ENCODE measurements at regions not wholly inside any gene's neighbourhood (a gene's known extent, or its start where the extent isn't known, plus 50 kb on each side); places are given as distances from the start of the nearest gene placed in this dataset.

GRCh38 chr9:118647331-118647730 lies 721.9 kb downstream of the BRINP1 start:
- Histone ChIP-seq H3K9me3 (ENCODE audit: low read depth) (no peaks in the 10 kb centered on the region), H3K4me3 (no peak overlapping the region), H3K4me2 (no peak overlapping the region), H3K27me3 (no peaks in the 10 kb centered on the region), H3K27ac (no peak overlapping the region), H3F3A (ENCODE audit: low read depth) (no peaks in the 10 kb centered on the region), H3K36me3 (no peaks in the 10 kb centered on the region), H2AFZ (replicated peaks) (no peak overlapping the region), H4K20me1 (ENCODE audit: low read depth) (no peaks in the 10 kb centered on the region), H3K4me1 (peaks cover 4% of the 10 kb centered on the region), H3K9ac (no peak overlapping the region), H3K79me2 (ENCODE audit: low read depth) (no peaks in the 10 kb centered on the region)
- peaks cover 5% of the 10 kb centered on the region for H3K9me3 Mint-ChIP-seq
- no peak for DNase-seq (ENCODE audit: low spot score)
- peaks cover 9% of the 10 kb centered on the region for H3K4me1 Mint-ChIP-seq
- H3K27ac Mint-ChIP-seq = no peak overlapping the region
- H3K36me3 Mint-ChIP-seq = no peaks in the 10 kb centered on the region
- H3K4me3 Mint-ChIP-seq = no peak overlapping the region
- no peaks in the 10 kb centered on the region for H3K27me3 Mint-ChIP-seq (ENCODE audit: insufficient read depth, low read depth)
- TF ChIP-seq EZH2phosphoT487 (IDR thresholded peaks at IDR 0.05) = no peak
- no peak for TF ChIP-seq EZH2 (IDR thresholded peaks at IDR 0.05)
- TF ChIP-seq CTCF (IDR thresholded peaks at IDR 0.05) = no peak

- Histone ChIP-seq H3K79me2 (ENCODE audit: low read depth) (no peaks in the 10 kb centered on the region), H3K4me1 (no peaks in the 10 kb centered on the region), H3K9me3 (ENCODE audit: low read depth) (no peaks in the 10 kb centered on the region), H3K27me3 (no peaks in the 10 kb centered on the region), H3K4me2 (no peak overlapping the region), H4K20me1 (ENCODE audit: low read depth) (no peaks in the 10 kb centered on the region), H2AFZ (replicated peaks) (no peak overlapping the region), H3F3A (ENCODE audit: low read depth) (no peaks in the 10 kb centered on the region), H3K27ac (no peak overlapping the region), H3K9ac (no peak overlapping the region), H3K4me3 (no peak overlapping the region), H3K36me3 (no peaks in the 10 kb centered on the region)
- H3K27me3 Mint-ChIP-seq (ENCODE audit: insufficient read depth, low read depth) = no peaks in the 10 kb centered on the region
- no peak overlapping the region for H3K27ac Mint-ChIP-seq
- peaks cover 4% of the 10 kb centered on the region for H3K9me3 Mint-ChIP-seq
- no peak for DNase-seq (ENCODE audit: low spot score)
- no peaks in the 10 kb centered on the region for H3K4me1 Mint-ChIP-seq
- no peaks in the 10 kb centered on the region for H3K36me3 Mint-ChIP-seq
- H3K4me3 Mint-ChIP-seq = no peak overlapping the region
- TF ChIP-seq EZH2phosphoT487 (IDR thresholded peaks at IDR 0.05) = no peak
- no peak for TF ChIP-seq EZH2 (IDR thresholded peaks at IDR 0.05)
- TF ChIP-seq CTCF (IDR thresholded peaks at IDR 0.05) = no peak
Observed at GRCh38 chr9:118650417-118650816, 718.8 kb downstream of the BRINP1 start.

GRCh38 chr9:118651511-118651910 lies 717.7 kb downstream of the BRINP1 start:
- Mint-ChIP-seq H3K27me3 (ENCODE audit: insufficient read depth, low read depth) (no peaks in the 10 kb centered on the region), H3K4me3 (no peak overlapping the region)

More at GRCh38 chr9:118651511-118651910, 717.7 kb downstream of the BRINP1 start:
- Mint-ChIP-seq H3K36me3 (no peaks in the 10 kb centered on the region), H3K27ac (no peak overlapping the region), H3K4me1 (no peaks in the 10 kb centered on the region), H3K9me3 (peaks cover 2% of the 10 kb centered on the region)
- TF ChIP-seq CTCF (IDR thresholded peaks at IDR 0.05) = no peak
- TF ChIP-seq EZH2 (IDR thresholded peaks at IDR 0.05) = no peak
- no peak for TF ChIP-seq EZH2phosphoT487 (IDR thresholded peaks at IDR 0.05)
- H4K20me1 ChIP-seq (ENCODE audit: low read depth) = no peaks in the 10 kb centered on the region
- no peaks in the 10 kb centered on the region for H3K79me2 ChIP-seq (ENCODE audit: low read depth)
- H3K27me3 ChIP-seq = no peaks in the 10 kb centered on the region
- H3K4me2 ChIP-seq = no peak overlapping the region
- H3F3A ChIP-seq (ENCODE audit: low read depth) = no peaks in the 10 kb centered on the region
- no peaks in the 10 kb centered on the region for H3K36me3 ChIP-seq
- H3K4me3 ChIP-seq = no peak overlapping the region
- no peak for DNase-seq (ENCODE audit: low spot score)
- H2AFZ ChIP-seq (replicated peaks) = no peak overlapping the region
- no peaks in the 10 kb centered on the region for H3K4me1 ChIP-seq
- H3K27ac ChIP-seq = no peak overlapping the region
- H3K9ac ChIP-seq = no peak overlapping the region
- no peaks in the 10 kb centered on the region for H3K9me3 ChIP-seq (ENCODE audit: low read depth)
